ENCODE measurements at regions not wholly inside any gene's neighbourhood (a gene's known extent, or its start where the extent isn't known, plus 50 kb on each side); places are given as distances from the start of the nearest gene placed in this dataset.
"Not testable (repeated sequence)": the region's sequence is repeated elsewhere in the genome, so short reads cannot be mapped to it uniquely, and the experiment has no call there.

DNA sequence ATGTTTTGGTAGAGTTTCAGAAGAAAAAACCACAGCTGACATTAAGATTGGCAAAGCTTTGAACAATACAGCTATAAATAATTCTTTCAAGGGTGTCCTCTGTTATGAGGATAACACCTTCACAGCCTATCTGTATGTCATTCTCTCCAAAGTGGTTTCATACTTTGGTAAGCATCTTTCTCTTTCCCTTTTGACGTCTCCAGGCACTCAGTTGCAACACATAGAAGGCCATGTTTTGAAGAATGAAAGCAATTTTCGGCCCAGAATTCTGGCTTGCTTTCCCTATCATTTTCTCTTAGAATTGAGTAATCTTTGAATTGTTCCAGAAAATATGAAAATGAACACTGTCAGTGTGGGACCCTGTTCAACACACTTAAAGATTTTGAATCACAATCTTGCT, 200.0 kb upstream of the CBLB start:
- POLR2A ChIA-PET: no interaction called here
- Mint-ChIP-seq H3K27me3 (no peaks in the 10 kb centered on the region), H3K36me3 (ENCODE audit: low read depth) (no peaks in the 10 kb centered on the region), H3K27ac (no peak overlapping the region), H3K4me1 (peaks cover 5% of the 10 kb centered on the region), H3K4me3 (no peak overlapping the region), H3K9me3 (peaks cover 5% of the 10 kb centered on the region)
- intact Hi-C loops (cut with micrococcal nuclease): no loop called here
- no peak for ATAC-seq (ENCODE audit: low read depth)
- TF ChIP-seq, protein P1, sequence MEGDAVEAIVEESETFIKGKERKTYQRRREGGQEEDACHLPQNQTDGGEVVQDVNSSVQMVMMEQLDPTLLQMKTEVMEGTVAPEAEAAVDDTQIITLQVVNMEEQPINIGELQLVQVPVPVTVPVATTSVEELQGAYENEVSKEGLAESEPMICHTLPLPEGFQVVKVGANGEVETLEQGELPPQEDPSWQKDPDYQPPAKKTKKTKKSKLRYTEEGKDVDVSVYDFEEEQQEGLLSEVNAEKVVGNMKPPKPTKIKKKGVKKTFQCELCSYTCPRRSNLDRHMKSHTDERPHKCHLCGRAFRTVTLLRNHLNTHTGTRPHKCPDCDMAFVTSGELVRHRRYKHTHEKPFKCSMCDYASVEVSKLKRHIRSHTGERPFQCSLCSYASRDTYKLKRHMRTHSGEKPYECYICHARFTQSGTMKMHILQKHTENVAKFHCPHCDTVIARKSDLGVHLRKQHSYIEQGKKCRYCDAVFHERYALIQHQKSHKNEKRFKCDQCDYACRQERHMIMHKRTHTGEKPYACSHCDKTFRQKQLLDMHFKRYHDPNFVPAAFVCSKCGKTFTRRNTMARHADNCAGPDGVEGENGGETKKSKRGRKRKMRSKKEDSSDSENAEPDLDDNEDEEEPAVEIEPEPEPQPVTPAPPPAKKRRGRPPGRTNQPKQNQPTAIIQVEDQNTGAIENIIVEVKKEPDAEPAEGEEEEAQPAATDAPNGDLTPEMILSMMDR (IDR thresholded peaks at IDR 0.05): no peak
- DNase-seq: no peak
- CTCF ChIA-PET: no interaction called here

DNA sequence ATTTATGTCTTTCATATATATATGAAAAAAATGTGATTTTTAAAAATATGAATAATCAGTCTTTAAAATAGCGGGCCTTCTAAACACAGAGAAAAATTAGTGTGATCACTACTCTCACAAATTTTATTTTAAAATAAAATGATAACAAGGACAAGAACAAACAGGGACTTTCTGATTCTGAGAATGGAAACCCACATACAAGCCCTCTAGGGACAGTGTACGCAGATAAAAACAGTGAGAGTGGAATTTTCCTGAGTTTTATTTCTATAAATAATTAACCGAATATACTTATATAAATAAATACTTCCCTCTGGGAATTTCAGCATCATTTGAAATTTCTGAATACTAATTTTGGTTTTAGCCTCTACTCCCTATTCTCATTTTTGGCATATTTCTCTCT, 201.4 kb upstream of the CBLB start:
- CTCF ChIA-PET: no interaction called here
- H3K27me3 Mint-ChIP-seq: no peaks in the 10 kb centered on the region
- no peak overlapping the region for H3K27ac Mint-ChIP-seq
- H3K4me1 Mint-ChIP-seq: peaks cover 5% of the 10 kb centered on the region
- intact Hi-C loops (cut with micrococcal nuclease): no loop called here
- H3K36me3 Mint-ChIP-seq (ENCODE audit: low read depth): no peaks in the 10 kb centered on the region
- DNase-seq (no peak), ATAC-seq (ENCODE audit: low read depth) (no peak)
- H3K4me3 Mint-ChIP-seq: no peak overlapping the region
- H3K9me3 Mint-ChIP-seq: no peaks in the 10 kb centered on the region
- TF ChIP-seq, protein P1 (IDR thresholded peaks at IDR 0.05): no peak
- POLR2A ChIA-PET: no interaction called here

DNA sequence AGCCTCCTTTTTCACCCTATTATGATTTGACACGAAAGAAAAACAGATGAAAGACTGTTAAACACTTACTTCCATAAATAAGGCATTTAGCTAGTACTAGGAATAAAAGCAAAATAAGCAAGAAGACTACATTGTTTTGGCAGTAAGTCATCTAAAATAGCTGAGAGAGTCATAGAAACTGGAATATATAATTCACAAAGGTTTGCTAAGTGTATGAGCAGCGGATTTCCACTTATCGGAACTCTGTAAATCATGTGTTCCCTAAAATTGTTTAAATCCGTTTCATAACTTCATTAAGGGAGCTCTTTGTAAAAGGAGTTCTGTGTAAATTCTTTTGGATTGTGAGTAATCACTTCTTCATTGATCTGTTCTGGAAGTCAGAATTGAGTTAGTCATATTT, 202.5 kb upstream of the CBLB start:
- intact Hi-C loops (cut with micrococcal nuclease): no loop called here
- no peaks in the 10 kb centered on the region for H3K27me3 Mint-ChIP-seq
- H3K4me3 Mint-ChIP-seq: no peak overlapping the region
- H3K9me3 Mint-ChIP-seq: no peaks in the 10 kb centered on the region
- ChIA-PET POLR2A (no interaction called here), CTCF (no interaction called here)
- peaks cover 5% of the 10 kb centered on the region for H3K4me1 Mint-ChIP-seq
- H3K27ac Mint-ChIP-seq: no peak overlapping the region
- no peak for DNase-seq
- H3K36me3 Mint-ChIP-seq (ENCODE audit: low read depth): no peaks in the 10 kb centered on the region
- ATAC-seq (ENCODE audit: low read depth): no peak
- TF ChIP-seq, protein P1 (IDR thresholded peaks at IDR 0.05): no peak

DNA sequence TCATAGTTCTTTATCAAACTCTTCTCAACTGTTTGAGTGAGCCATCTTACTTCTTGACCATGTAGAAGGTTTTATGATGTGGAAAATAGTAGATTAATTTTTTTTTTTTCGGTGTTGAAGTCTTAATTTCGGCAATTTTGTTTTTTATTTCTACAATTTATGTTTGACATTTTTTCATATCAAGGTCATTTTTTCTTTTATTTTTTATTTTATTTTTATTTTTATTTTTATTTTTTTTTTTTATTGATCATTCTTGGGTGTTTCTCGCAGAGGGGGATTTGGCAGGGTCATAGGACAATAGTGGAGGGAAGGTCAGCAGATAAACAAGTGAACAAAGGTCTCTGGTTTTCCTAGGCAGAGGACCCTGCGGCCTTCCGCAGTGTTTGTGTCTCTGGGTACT, 203.8 kb upstream of the CBLB start:
- ATAC-seq (ENCODE audit: low read depth); H3K4me3 Mint-ChIP-seq; H3K36me3 Mint-ChIP-seq (ENCODE audit: low read depth); H3K27me3 Mint-ChIP-seq; CTCF ChIA-PET; H3K4me1 Mint-ChIP-seq; DNase-seq; POLR2A ChIA-PET; H3K27ac Mint-ChIP-seq; H3K9me3 Mint-ChIP-seq; intact Hi-C loops (cut with micrococcal nuclease): not testable (repeated sequence)

DNA sequence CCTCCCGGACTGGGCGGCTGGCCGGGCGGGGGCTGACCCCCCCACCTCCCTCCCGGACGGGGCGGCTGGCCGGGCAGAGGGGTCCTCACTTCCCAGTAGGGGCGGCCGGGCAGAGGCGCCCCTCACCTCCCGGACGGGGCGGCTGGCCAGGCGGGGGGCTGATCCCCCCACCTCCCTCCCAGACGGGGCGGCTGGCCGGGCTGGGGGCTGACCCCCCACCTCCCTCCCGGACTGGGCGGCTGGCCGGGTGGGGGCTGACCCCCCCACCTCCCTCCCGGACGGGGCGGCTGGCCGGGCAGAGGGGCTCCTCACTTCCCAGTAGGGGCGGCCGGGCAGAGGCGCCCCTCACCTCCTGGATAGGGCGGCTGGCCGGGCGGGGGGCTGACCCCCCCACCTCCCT, 205.0 kb upstream of the CBLB start:
- H3K4me1 Mint-ChIP-seq; H3K36me3 Mint-ChIP-seq (ENCODE audit: low read depth); H3K27ac Mint-ChIP-seq; H3K4me3 Mint-ChIP-seq; intact Hi-C loops (cut with micrococcal nuclease); ATAC-seq (ENCODE audit: low read depth); H3K9me3 Mint-ChIP-seq; CTCF ChIA-PET; H3K27me3 Mint-ChIP-seq; DNase-seq; POLR2A ChIA-PET: not testable (repeated sequence)

DNA sequence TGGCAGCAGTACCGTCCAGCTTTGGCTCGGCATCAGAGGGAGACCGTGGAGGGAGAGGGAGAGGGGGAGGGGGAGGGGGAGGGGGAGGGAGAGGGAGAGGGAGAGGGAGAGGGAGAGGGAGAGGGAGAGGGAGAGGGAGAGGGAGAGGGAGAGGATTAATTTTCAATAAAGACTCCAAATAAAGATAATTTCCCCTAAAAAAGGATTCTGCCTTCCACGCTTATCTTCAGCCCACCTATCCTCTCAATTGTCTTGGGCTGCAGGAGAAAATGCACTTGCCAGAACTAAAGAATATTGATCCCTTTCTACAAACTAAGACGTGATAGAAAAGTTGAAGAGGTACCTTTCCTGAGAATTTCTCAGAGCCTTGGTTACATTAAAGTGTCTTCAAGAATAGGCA, 206.9 kb upstream of the CBLB start:
- DNase-seq; H3K9me3 Mint-ChIP-seq; H3K36me3 Mint-ChIP-seq (ENCODE audit: low read depth); H3K27me3 Mint-ChIP-seq; H3K27ac Mint-ChIP-seq; POLR2A ChIA-PET; H3K4me3 Mint-ChIP-seq; CTCF ChIA-PET; intact Hi-C loops (cut with micrococcal nuclease); H3K4me1 Mint-ChIP-seq; ATAC-seq (ENCODE audit: low read depth): not testable (repeated sequence)

DNA sequence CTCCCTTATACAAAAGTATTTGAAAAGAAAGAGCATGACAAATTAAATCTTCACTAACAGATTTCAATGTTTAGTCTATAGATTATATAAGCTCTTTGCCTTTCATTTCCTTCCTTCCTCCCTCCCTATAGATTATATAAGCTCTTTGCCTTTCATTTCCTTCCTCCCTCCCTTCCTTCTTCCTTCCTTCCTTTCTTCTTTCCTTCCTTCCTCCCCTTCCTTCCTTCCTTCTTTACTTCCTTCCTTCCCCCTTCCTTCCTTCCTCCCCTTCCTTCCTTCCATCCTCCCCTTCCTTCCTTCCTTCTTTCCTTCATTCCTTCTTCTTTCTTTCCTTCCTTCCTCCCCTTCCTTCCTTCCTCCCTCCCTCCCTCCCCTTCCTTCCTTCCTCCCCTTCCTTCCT, 209.8 kb upstream of the CBLB start:
- CTCF ChIA-PET: no interaction called here
- Mint-ChIP-seq H3K4me3 (no peak overlapping the region), H3K27me3 (no peaks in the 10 kb centered on the region), H3K9me3 (peaks cover 2% of the 10 kb centered on the region), H3K36me3 (ENCODE audit: low read depth) (no peaks in the 10 kb centered on the region), H3K4me1 (no peaks in the 10 kb centered on the region), H3K27ac (no peak overlapping the region)
- no peak for DNase-seq
- POLR2A ChIA-PET: no interaction called here
- TF ChIP-seq, protein P1 (IDR thresholded peaks at IDR 0.05): no peak
- intact Hi-C loops (cut with micrococcal nuclease): no loop called here
- no peak for ATAC-seq (ENCODE audit: low read depth)

All from activated B cell treated with CpG ODN at 0.5 μM for 24 hours (primary cell).